ENCODE measurements at regions not wholly inside any gene's neighbourhood (a gene's known extent, or its start where the extent isn't known, plus 50 kb on each side); places are given as distances from the start of the nearest gene placed in this dataset.
"Not testable (repeated sequence)": the region's sequence is repeated elsewhere in the genome, so short reads cannot be mapped to it uniquely, and the experiment has no call there.

DNA sequence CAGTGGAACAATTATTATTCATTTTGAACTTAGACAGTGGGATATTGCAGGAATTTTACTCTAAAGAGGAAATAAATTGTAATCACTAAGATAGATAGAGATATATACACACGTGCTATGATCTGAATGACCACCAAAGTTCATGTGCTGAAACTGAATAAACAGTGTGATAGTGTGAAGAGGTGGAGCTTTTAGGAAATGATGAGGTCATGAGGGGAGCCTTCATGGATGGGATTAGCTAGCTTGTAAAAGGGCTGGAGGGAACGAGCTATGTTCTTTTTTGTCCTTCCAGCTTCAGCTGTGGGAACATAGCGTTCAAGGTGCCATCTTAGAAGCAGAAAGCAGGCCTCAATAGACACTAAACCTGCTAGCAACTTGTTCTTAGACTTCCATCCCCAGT, 191.5 kb upstream of the LRIG3 start:
- no peak for DNase-seq (ENCODE audit: low read depth)
- no peak overlapping the region for H3K4me3 ChIP-seq (ENCODE audit: low read length)
- TF ChIP-seq CTCF (conservative IDR thresholded peaks at IDR 0.05; ENCODE audit: low read length): no peak

- not testable (repeated sequence) for H3K4me3 ChIP-seq (ENCODE audit: low read length); DNase-seq (ENCODE audit: low read depth)
These were observed 188.2 kb upstream of the LRIG3 start for GRCh38 chr12:59108516-59108915.

DNA sequence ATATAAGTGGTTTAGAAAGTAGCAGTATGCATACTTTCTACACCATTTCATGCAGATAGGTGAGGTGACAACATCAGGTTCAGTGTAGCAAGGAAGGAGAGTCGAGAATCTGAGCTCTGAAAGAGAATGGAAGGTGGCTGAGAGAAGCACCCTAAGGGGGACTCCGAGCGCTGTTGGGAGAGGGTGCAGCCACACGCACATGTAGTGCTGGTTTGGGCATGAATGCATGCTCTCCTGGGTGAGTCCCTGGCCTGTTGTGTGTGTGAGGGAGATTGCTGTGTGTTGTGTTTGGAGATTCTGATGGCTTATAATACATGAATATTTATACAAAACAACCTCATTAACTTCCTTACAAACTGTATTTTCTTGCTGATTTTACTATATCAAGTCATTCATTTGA, 180.3 kb upstream of the LRIG3 start:
- DNase-seq (ENCODE audit: low read depth): no peak
- no peak overlapping the region for H3K4me3 ChIP-seq (ENCODE audit: low read length)
- no peak for TF ChIP-seq CTCF (conservative IDR thresholded peaks at IDR 0.05; ENCODE audit: low read length)

GRCh38 chr12:59097876-59098275, 177.6 kb upstream of the LRIG3 start:
- H3K4me3 ChIP-seq (ENCODE audit: low read length): no peak overlapping the region
- DNase-seq (ENCODE audit: low read depth): no peak
- no peak for TF ChIP-seq CTCF (conservative IDR thresholded peaks at IDR 0.05; ENCODE audit: low read length)

DNA sequence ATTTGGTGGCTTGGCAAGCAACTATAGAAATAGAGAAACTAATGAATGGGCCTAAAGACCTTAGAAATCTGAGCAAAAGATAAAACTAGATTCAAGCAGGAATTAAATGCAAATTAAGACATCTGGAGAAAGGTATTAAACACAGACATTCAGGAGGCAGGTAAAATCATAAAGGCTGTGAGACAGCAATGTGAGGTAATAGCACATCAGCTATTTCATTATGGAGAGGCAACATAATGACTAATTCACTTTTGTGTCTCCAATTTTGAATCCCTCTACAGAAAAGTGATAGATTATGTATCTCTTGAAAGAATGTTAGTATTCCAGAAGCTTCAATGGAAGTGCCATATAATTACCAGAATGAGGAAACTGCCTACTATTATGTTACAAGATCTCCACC, 175.9 kb upstream of the LRIG3 start:
- no peak for DNase-seq (ENCODE audit: low read depth)
- H3K4me3 ChIP-seq (ENCODE audit: low read length): no peak overlapping the region
- TF ChIP-seq CTCF (conservative IDR thresholded peaks at IDR 0.05; ENCODE audit: low read length): no peak

GRCh38 chr12:59093073-59093772, 172.9 kb upstream of the LRIG3 start:
- TF ChIP-seq CTCF (conservative IDR thresholded peaks at IDR 0.05; ENCODE audit: low read length): no peak
- peak; percentile 50 for DNase-seq (ENCODE audit: low read depth)
- no peak overlapping the region for H3K4me3 ChIP-seq (ENCODE audit: low read length)

GRCh38 chr12:59088673-59089072, 168.4 kb upstream of the LRIG3 start:
- H3K4me3 ChIP-seq (ENCODE audit: low read length): no peak overlapping the region
- DNase-seq (ENCODE audit: low read depth): peak; percentile 59
- TF ChIP-seq CTCF (conservative IDR thresholded peaks at IDR 0.05; ENCODE audit: low read length): no peak

DNA sequence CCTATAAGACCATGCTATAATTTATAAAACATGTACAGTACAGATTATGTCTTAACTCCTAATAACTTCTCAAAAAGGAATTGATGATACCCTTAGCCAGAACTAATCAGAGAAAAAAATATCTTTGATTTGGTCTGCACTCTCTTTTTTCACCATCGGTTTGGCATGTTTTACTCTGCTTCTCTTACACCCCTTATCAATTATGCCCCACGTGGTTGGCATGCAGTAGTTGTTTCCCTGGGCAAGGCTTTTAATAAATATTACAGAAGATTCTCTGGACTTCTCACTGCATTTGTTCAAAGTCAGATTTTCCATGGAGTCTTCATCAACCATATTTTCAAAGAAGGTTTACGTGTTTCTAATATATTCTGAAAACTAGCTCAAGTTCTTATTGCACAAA, 167.4 kb upstream of the LRIG3 start:
- H3K4me3 ChIP-seq (ENCODE audit: low read length): no peak overlapping the region
- no peak for TF ChIP-seq CTCF (conservative IDR thresholded peaks at IDR 0.05; ENCODE audit: low read length)
- no peak for DNase-seq (ENCODE audit: low read depth)

All from AG10803 (cell line).